ENCODE measurements at regions not wholly inside any gene's neighbourhood (a gene's known extent, or its start where the extent isn't known, plus 50 kb on each side); places are given as distances from the start of the nearest gene placed in this dataset.

GRCh38 chr11:80495116-80495515, 1054.3 kb upstream of the TENM4 start:
- TF ChIP-seq, protein P1, sequence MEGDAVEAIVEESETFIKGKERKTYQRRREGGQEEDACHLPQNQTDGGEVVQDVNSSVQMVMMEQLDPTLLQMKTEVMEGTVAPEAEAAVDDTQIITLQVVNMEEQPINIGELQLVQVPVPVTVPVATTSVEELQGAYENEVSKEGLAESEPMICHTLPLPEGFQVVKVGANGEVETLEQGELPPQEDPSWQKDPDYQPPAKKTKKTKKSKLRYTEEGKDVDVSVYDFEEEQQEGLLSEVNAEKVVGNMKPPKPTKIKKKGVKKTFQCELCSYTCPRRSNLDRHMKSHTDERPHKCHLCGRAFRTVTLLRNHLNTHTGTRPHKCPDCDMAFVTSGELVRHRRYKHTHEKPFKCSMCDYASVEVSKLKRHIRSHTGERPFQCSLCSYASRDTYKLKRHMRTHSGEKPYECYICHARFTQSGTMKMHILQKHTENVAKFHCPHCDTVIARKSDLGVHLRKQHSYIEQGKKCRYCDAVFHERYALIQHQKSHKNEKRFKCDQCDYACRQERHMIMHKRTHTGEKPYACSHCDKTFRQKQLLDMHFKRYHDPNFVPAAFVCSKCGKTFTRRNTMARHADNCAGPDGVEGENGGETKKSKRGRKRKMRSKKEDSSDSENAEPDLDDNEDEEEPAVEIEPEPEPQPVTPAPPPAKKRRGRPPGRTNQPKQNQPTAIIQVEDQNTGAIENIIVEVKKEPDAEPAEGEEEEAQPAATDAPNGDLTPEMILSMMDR (conservative IDR thresholded peaks at IDR 0.05; ENCODE audit: low read length) = no peak
- TF ChIP-seq EZH2phosphoT487 (IDR thresholded peaks at IDR 0.05; ENCODE audit: borderline replicate concordance, low read depth, low read length) = no peak
